Stimulated activated CD4-positive, alpha-beta T cell treated with anti-CD3 and anti-CD28 coated beads, Interleukin-12 subunit alpha, Interleukin-12 subunit beta, amount 100 ng/mL, for 48 hours (primary cell): ENCODE measurements at regions not wholly inside any gene's neighbourhood (a gene's known extent, or its start where the extent isn't known, plus 50 kb on each side); places are given as distances from the start of the nearest gene placed in this dataset.
"Not testable (repeated sequence)": the region's sequence is repeated elsewhere in the genome, so short reads cannot be mapped to it uniquely, and the experiment has no call there.

Experiments used
- DNase-seq, 3 donors: peaks; one replicate each; pipeline ENCODE4 v3.0.0-alpha.2; 2020; ENCODE audit warnings: low read depth in 2 of 3, low spot score in 1 of 3

DNA sequence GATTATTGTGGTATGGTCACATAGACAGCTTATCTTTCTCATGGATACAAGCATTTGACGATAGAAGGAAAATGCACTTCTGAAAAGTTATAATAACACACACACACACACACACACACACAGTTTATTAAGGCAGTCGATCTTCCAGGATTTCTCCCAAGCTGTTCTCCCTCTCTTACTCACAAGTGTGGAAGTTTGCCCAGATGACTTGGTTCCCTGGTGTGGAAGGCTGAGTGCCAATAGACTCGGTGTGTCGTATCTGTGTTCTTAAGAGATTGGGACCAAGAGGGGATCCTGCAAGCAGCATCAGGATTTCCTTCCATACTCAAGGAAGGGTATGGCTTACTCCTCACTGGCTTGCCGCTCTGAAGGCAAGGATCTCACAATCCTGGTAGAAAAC lies 279.6 kb downstream of the HS3ST3B1 start:
- DNase-seq = no peak

- DNase-seq = no peak
Measured at GRCh38 chr17:14579716-14580115, 278.8 kb downstream of the HS3ST3B1 start.

GRCh38 chr17:14575471-14575953 lies 274.6 kb downstream of the HS3ST3B1 start:
- DNase-seq = no peak

GRCh38 chr17:14560325-14560724 lies 259.4 kb downstream of the HS3ST3B1 start:
- not testable (repeated sequence) for DNase-seq

DNA sequence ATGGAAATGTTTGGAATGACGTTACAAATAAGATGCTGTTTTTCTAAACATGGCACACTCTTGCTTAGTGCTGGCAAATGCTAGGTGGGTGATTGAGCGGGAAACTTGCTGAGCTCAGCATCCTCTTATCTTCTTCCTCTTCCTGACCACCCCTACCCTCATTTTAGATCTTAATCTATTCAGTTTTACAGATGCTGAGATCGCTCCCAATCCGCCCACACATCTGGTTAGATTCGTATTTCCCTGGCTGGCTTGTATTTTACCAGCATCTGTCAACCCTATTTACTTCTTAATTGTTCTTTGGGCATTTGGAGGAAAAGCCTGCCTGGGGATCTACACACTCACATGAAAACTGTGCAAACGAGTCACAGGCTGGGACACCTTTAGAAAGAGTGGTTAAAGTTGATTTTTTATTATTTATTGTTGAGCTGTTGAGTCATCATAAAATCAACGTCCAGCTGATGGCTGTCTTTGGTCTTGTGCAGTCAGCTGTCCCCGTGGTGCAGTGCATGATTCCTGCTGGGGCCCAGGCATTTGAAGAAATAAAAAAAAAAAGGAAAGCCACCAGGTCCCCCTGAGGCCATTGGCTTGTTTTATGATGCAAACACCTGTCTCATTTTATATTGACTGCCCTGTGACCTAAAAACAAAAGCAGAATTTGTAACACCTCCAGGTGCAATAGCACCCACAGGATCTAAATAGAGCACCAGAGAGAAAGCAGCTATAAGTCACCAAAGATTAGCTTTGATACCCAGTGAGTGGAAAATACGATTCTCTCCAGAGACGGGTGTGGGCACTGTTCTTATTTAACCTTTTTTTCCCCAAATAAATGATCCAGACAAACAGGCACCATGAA lies 258.6 kb downstream of the HS3ST3B1 start:
- DNase-seq = no peak

DNA sequence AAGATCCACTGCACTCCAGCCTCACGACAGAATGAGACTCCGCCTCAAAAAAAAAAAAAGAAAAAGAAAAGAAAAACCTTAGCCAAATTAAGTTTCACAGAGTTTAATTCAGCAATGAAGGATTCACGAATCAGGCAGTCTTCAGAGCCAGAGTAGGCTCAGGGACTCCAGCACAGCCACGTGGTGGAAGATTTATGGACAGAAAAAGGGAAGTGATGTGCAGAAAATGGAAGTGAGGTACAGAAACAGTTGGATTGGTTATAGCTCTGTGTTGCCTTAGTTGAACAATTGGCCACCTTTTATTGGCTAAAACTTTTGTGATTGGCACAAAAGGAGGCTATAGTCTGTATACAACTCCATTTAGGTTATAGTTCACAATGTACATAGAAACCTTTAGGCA lies 256.6 kb downstream of the HS3ST3B1 start:
- DNase-seq = no peak

DNA sequence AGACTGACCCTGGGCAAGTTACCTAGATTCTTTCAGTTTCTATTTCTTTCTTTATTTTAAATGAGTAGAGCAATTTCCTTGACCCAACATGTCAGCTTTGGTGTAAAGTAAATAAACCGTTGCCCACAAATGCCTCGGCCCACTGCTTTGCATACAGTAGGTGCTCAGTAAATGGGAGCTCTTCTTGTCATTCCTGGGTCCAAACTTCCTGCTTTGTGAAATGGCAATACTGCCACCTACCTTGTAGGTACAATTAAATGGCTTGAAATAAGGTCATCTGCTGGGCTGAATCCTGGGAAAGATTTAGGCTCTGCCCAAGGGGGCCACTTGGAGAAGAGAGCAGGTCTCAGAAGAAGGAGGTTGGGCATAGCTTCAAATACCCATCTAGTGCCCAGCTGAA lies 253.0 kb downstream of the HS3ST3B1 start:
- no peak for DNase-seq

DNA sequence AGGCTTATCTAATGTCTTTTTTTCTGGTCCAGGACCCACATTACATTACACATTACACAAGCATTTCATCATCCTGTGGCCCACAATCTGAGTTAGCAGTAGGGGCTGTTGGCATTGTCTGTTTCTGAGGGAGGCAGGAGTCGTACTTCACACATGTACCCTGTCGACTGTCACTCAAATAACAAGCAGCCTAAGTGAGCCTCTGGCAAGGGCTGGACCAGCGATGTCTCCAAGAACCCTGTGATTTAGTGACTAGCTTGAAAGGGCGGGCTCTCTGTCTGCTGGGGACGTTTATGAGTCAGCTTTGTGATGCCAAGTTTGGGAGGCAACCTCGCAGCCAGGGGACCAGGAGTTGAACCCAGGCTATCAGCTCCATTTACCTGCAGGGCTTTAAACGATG lies 251.4 kb downstream of the HS3ST3B1 start:
- no peak for DNase-seq

GRCh38 chr17:14547556-14547955 lies 246.7 kb downstream of the HS3ST3B1 start:
- no peak for DNase-seq

DNA sequence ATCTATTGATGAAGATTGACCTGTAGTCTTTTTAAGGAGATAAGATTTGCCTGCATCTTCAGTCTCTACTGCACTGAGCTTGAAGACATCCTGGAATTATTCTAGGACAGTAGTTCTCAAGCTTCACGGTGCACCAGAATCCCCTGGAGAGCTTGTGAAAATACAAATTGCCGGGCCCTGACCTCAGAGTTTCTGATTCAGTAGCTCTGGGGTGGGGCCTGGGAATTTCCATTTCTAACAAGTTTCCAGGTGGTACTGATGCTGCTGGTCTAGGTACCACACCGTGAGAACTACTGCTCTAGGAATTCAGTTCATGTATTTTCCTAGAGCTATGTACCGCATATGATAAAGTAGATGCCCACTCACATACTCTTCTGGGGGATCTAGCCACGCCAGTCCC lies 246.1 kb downstream of the HS3ST3B1 start:
- no peak for DNase-seq

DNA sequence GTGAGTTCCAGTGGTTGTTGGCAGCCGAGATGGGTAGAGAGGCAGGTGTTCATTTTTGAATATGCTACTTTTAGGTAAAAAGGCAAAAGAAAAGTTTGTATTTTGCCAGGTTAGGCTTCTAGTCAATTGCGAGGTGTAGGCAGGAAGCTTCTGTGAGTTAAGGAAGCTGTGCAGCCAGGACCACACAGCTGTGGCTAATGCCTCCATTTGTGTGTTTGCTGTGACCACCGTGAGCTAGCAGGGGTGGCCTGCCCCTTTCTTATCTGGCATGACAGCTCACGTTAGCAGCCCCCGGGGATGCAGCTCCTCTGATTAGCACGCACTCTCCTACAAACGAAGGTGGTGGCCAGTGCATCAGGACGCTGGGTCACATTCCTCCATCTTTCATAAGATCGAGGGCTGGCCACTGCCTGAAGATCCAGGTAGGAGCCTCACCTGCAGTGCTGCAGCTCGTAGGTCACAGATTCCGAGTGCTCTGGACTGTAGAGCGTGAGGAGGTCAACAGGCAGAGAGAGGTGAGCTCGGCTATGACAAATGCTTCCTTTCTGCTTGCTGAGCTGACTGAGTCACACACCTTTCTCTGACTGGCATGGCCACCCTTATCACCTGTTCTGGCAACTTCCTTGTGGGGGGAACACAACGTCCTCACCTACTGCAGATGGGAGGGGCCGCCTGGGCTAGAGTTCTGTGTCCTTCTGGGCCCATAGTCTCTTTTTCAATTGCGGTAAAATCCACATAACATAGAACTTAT lies 244.4 kb downstream of the HS3ST3B1 start:
- DNase-seq = no peak

DNA sequence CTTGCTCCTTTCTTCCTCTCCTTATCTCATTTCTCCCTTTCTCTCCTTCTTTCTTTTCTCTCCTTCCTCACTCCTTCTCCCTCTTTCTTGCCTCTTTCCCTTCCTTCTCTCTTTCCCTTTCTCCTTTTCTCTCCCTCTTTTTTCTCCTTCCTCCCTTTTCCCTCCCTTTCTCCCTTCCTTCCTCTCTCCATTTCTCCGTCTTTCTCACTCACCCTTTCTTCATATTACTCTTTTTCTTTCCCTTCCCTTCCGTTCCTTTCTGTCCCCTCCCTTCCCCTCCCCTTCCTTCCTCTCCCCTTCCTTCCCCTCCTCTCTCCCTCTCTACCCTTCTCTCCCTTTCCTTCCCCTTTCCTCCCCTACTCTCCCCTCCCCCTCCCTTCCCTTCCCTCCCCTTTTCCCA lies 240.8 kb downstream of the HS3ST3B1 start:
- DNase-seq = no peak

- DNase-seq = no peak
Measured at GRCh38 chr17:14539801-14540200, 238.9 kb downstream of the HS3ST3B1 start.

GRCh38 chr17:14532242-14532641 lies 231.4 kb downstream of the HS3ST3B1 start:
- DNase-seq = not testable (repeated sequence)

- DNase-seq = no peak
Measured at GRCh38 chr17:14525551-14526455, 224.9 kb downstream of the HS3ST3B1 start.

DNA sequence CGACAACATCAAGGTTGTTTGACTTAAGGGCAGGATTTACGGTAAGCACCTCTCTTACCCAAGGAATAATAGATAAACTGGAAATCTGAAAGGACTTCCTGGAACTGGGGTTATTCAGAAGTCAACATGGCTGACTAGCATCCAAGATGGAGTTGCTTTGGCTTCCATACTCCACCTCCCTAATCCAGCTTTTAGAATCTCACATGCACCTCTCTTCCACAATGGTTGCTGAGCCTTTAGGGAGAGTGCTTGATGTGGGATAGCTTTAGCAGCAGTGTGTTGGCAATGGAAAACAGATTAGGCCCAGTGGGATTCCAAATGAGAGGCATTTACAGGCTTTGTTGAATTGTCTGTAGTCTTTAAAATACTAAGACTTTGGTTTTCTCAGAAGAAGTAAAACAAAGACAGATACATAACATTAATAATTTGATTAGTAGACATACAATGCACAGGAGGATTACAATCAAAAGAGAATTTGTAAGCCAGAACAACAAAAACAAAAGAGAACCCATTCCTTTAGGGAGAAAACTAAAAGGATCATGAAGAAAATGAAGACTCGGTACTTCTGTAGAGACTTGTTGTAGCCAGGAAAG lies 222.0 kb downstream of the HS3ST3B1 start:
- no peak for DNase-seq

GRCh38 chr17:14518919-14519318 lies 218.0 kb downstream of the HS3ST3B1 start:
- not testable (repeated sequence) for DNase-seq

- no peak for DNase-seq
Measured at GRCh38 chr17:14514973-14515372, 214.1 kb downstream of the HS3ST3B1 start.

GRCh38 chr17:14513835-14514234 lies 213.0 kb downstream of the HS3ST3B1 start:
- no peak for DNase-seq

GRCh38 chr17:14510136-14510535 lies 209.3 kb downstream of the HS3ST3B1 start:
- DNase-seq = no peak

- no peak for DNase-seq
Measured at GRCh38 chr17:14508156-14508555, 207.3 kb downstream of the HS3ST3B1 start.
